H9 (cell line): ENCODE measurements at regions not wholly inside any gene's neighbourhood (a gene's known extent, or its start where the extent isn't known, plus 50 kb on each side); places are given as distances from the start of the nearest gene placed in this dataset.

Experiments used
- DNase-seq: peaks from one replicate; pipeline ENCODE4 v3.0.0-alpha.2; 2017
- H2AFZ ChIP-seq: one replicate; pipeline ENCODE4 v1.6.1; 2013; ENCODE audit warnings: mild to moderate bottlenecking, low read length, control low read depth, moderate library complexity
- H2AK5ac ChIP-seq: 2 replicates; pipeline ENCODE4 v1.6.1; 2013; ENCODE audit warnings: low read length, control low read depth, mixed read lengths; ENCODE audit not compliant: insufficient read length
- H2BK120ac ChIP-seq: one replicate; pipeline ENCODE4 v1.6.1; 2013; ENCODE audit warnings: low read depth, mild to moderate bottlenecking, low read length, control low read depth, inconsistent platforms; ENCODE audit not compliant: poor library complexity, severe bottlenecking
- H2BK12ac ChIP-seq: 2 replicates; pipeline ENCODE4 v1.6.1; 2013; ENCODE audit warnings: low read length, control low read depth, mixed read lengths, low read depth; ENCODE audit not compliant: insufficient read length
- H2BK15ac ChIP-seq: 2 replicates; pipeline ENCODE4 v1.6.1; 2013; ENCODE audit warnings: low read depth, low read length, control low read depth
- H2BK20ac ChIP-seq: one replicate; pipeline ENCODE4 v1.6.1; 2013; ENCODE audit warnings: low read depth, mild to moderate bottlenecking, low read length, control low read depth, inconsistent platforms; ENCODE audit not compliant: poor library complexity, severe bottlenecking
- H2BK5ac ChIP-seq: 2 replicates; pipeline ENCODE4 v1.6.1; 2013; ENCODE audit warnings: low read length, control low read depth, mixed read lengths; ENCODE audit not compliant: insufficient read length
- H3K14ac ChIP-seq: 2 replicates; pipeline ENCODE4 v1.6.1; 2013; ENCODE audit warnings: low read length, control low read depth; ENCODE audit not compliant: insufficient read depth
- H3K18ac ChIP-seq: 2 replicates; pipeline ENCODE4 v1.6.1; 2013; ENCODE audit warnings: low read depth, mild to moderate bottlenecking, mixed read lengths, low read length, control low read depth; ENCODE audit not compliant: insufficient read length
- H3K23ac ChIP-seq: 2 replicates; pipeline ENCODE4 v1.6.1; 2013; ENCODE audit warnings: low read length, control low read depth, mixed read lengths, low read depth; ENCODE audit not compliant: insufficient read length
- H3K23me2 ChIP-seq: 2 replicates; pipeline ENCODE4 v1.6.1; 2013; ENCODE audit warnings: low read depth, mild to moderate bottlenecking, mixed read lengths, low read length, control low read depth; ENCODE audit not compliant: insufficient read length, poor library complexity, severe bottlenecking
- H3K27ac ChIP-seq: 2 replicates; pipeline ENCODE4 v1.5.1; 2013; ENCODE audit warnings: low read length, control low read depth, mixed read lengths, low read depth; ENCODE audit not compliant: insufficient read length
- H3K27me3 ChIP-seq: 2 replicates; pipeline ENCODE4 v1.6.1; 2013; ENCODE audit warnings: low read length, control low read depth, inconsistent platforms; ENCODE audit not compliant: insufficient read depth
- H3K4ac ChIP-seq: 2 replicates; pipeline ENCODE4 v1.6.1; 2013; ENCODE audit warnings: low read depth, mild to moderate bottlenecking, control low read depth, inconsistent platforms, low read length, moderate library complexity
- H3K4me1 ChIP-seq: 2 replicates; pipeline ENCODE4 v1.6.1; 2013; ENCODE audit warnings: low read length, control low read depth, inconsistent platforms; ENCODE audit not compliant: insufficient read depth
- H3K4me2 ChIP-seq: 2 replicates; pipeline ENCODE4 v1.6.1; 2013; ENCODE audit warnings: low read length, control low read depth, mixed read lengths; ENCODE audit not compliant: insufficient read length, insufficient read depth
- H3K56ac ChIP-seq: 2 replicates; pipeline ENCODE4 v1.6.1; 2013; ENCODE audit warnings: low read depth, mild to moderate bottlenecking, mixed read lengths, low read length, control low read depth; ENCODE audit not compliant: insufficient read length
- H3K79me1 ChIP-seq: 2 replicates; pipeline ENCODE4 v1.6.1; 2013; ENCODE audit warnings: low read depth, mild to moderate bottlenecking, moderate library complexity, low read length, control low read depth, inconsistent platforms; ENCODE audit not compliant: insufficient read depth, poor library complexity, severe bottlenecking
- H3K79me2 ChIP-seq: 2 replicates; pipeline ENCODE4 v1.6.1; 2013; ENCODE audit warnings: low read length, control low read depth, inconsistent platforms; ENCODE audit not compliant: insufficient read depth
- H3K9ac ChIP-seq: 2 replicates; pipeline ENCODE4 v1.6.1; 2013; ENCODE audit warnings: low read length, control low read depth, mixed read lengths; ENCODE audit not compliant: insufficient read length; ENCODE audit errors: extremely low read depth
- H3K9me3 ChIP-seq: one replicate; pipeline ENCODE4 v1.6.1; 2013; ENCODE audit warnings: low read depth, low read length, inconsistent platforms; ENCODE audit not compliant: control insufficient read depth
- H3T11ph ChIP-seq: one replicate; pipeline ENCODE4 v1.6.1; 2013; ENCODE audit warnings: mild to moderate bottlenecking, low read length, control low read depth, inconsistent platforms
- H4K20me1 ChIP-seq: one replicate; pipeline ENCODE4 v1.6.1; 2013; ENCODE audit not compliant: control insufficient read depth, insufficient read length, insufficient read depth
- H4K5ac ChIP-seq: 2 replicates; pipeline ENCODE4 v1.6.1; 2013; ENCODE audit warnings: low read depth, mild to moderate bottlenecking, mixed read lengths, low read length, control low read depth; ENCODE audit not compliant: insufficient read length
- H4K8ac ChIP-seq: replicated peaks from 2 replicates; pipeline ENCODE4 v1.6.1; 2013; ENCODE audit warnings: low read length, control low read depth, mixed read lengths, low read depth; ENCODE audit not compliant: insufficient read length
- H4K91ac ChIP-seq: 2 replicates; pipeline ENCODE4 v1.6.1; 2013; ENCODE audit warnings: low read depth, mild to moderate bottlenecking, moderate library complexity, mixed read lengths, low read length, control low read depth; ENCODE audit not compliant: insufficient read length
- H3K27ac Mint-ChIP-seq, 3 experiments: 2 replicates in 2 of 3; 3 replicates in 1 of 3; pipeline ENCODE4 v1.8.0; 2020 to 2021; ENCODE audit warnings: mixed read lengths in 3 of 3, mild to moderate bottlenecking in 1 of 3, moderate library complexity in 1 of 3
- H3K27me3 Mint-ChIP-seq: 2 replicates; pipeline ENCODE4 v1.8.0; 2021; ENCODE audit warnings: low read depth, mild to moderate bottlenecking, moderate library complexity, mixed read lengths
- H3K36me3 Mint-ChIP-seq, 3 experiments: 2 replicates in 2 of 3; 3 replicates in 1 of 3; pipeline ENCODE4 v1.8.0; 2020 to 2021; ENCODE audit warnings: low read depth in 3 of 3, mixed read lengths in 3 of 3; ENCODE audit not compliant: insufficient read depth in 1 of 3
- H3K4me1 Mint-ChIP-seq, 2 experiments: 2 replicates each; pipeline ENCODE4 v1.8.0; 2020; ENCODE audit warnings: mixed read lengths in 2 of 2
- H3K4me3 Mint-ChIP-seq, 2 experiments: 2 replicates in 1 of 2; 3 replicates in 1 of 2; pipeline ENCODE4 v1.8.0; 2020 to 2021; ENCODE audit warnings: mild to moderate bottlenecking in 2 of 2, mixed read lengths in 2 of 2, moderate library complexity in 1 of 2
- H3K9me3 Mint-ChIP-seq, 2 experiments: 2 replicates in 1 of 2; 3 replicates in 1 of 2; pipeline ENCODE4 v1.8.0; 2020; ENCODE audit warnings: mild to moderate bottlenecking in 2 of 2, mixed read lengths in 2 of 2, moderate library complexity in 1 of 2
- CTCF ChIP-seq: fragments of 200-600 bp; sonication (generic); conservative IDR thresholded peaks from 3 replicates; pipeline ENCODE4 v1.8.0; 2021; ENCODE audit warnings: antibody characterized with exemption, mild to moderate bottlenecking
- whole genome bisulfite sequencing: extraction: QIAGEN DNeasy Blood & Tissue Kit; methylation state at CpG from one replicate; pipeline ENCODE4 v1.1.7; 2013; ENCODE audit warnings: missing lambda C conversion rate, low lambda C conversion rate, mixed read lengths; ENCODE audit not compliant: insufficient read length; ENCODE audit errors: extremely low coverage; 5-methylcytosine and 5-hydroxymethylcytosine counted together

GRCh38 chr1:10880063-10880462 lies 83.6 kb upstream of the CASZ1 start:
- H3K27me3 ChIP-seq = no peaks in the 10 kb centered on the region; the same call in 1 of the 2 replicates
- H3K56ac ChIP-seq = no peak overlapping the region
- H3T11ph ChIP-seq = no peak overlapping the region
- H3K27ac ChIP-seq = no peak overlapping the region
- no peaks in the 10 kb centered on the region for H3K9me3 ChIP-seq
- Mint-ChIP-seq H3K4me1 (no peaks in the 10 kb centered on the region), H3K27me3 (peaks cover 4% of the 10 kb centered on the region), H3K4me3 (no peak overlapping the region), H3K27ac (no peak overlapping the region), H3K36me3 (no peaks in the 10 kb centered on the region), H3K9me3 (no peaks in the 10 kb centered on the region)
- H2BK15ac ChIP-seq = no peak overlapping the region
- no peaks in the 10 kb centered on the region for H3K23me2 ChIP-seq
- H4K5ac ChIP-seq = no peak overlapping the region
- no peak overlapping the region for H2AFZ ChIP-seq
- H2BK12ac ChIP-seq = no peak overlapping the region
- H2BK120ac ChIP-seq = no peak overlapping the region
- no peaks in the 10 kb centered on the region for H3K79me1 ChIP-seq
- H3K23ac ChIP-seq = no peak overlapping the region
- no peak overlapping the region for H3K14ac ChIP-seq
- no peak overlapping the region for H3K18ac ChIP-seq
- H4K8ac ChIP-seq = no peak overlapping the region
- no peak overlapping the region for H3K4ac ChIP-seq
- H3K9ac ChIP-seq = no peak overlapping the region
- H3K4me2 ChIP-seq = no peak overlapping the region
- no peaks in the 10 kb centered on the region for H3K4me1 ChIP-seq
- H2AK5ac ChIP-seq = no peak overlapping the region
- no peak for DNase-seq
- H2BK5ac ChIP-seq = no peak overlapping the region
- no peak overlapping the region for H2BK20ac ChIP-seq
- TF ChIP-seq CTCF = no peak
- no peak overlapping the region for H4K91ac ChIP-seq
- H3K79me2 ChIP-seq = no peaks in the 10 kb centered on the region
- WGBS = no CpG with 5 or more reads among the region's 7 CpGs
- H4K20me1 ChIP-seq = no peaks in the 10 kb centered on the region
